ENCODE measurements at regions not wholly inside any gene's neighbourhood (a gene's known extent, or its start where the extent isn't known, plus 50 kb on each side); places are given as distances from the start of the nearest gene placed in this dataset.

DNA sequence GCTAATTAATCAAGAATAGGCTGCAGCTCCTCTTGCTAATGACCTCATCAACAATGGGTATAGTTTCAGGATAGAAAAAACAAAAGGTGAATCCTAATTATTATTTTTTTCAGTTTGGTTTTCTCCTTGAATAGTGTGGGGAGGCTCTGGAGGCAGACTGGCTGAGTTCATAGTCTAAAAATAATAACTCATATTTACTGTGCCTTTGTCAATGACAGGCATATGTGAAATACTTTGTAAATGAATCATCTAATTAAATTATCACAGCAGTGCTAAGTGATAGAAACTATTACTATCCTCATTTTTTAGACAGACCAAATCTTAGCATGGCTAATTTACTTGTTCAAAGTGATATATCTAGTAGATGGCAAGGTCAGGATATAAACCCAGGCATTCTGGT is 1261.0 kb upstream of the SLC10A2 start:
- no peak for DNase-seq (ENCODE audit: low read depth in 2 of 2)

DNA sequence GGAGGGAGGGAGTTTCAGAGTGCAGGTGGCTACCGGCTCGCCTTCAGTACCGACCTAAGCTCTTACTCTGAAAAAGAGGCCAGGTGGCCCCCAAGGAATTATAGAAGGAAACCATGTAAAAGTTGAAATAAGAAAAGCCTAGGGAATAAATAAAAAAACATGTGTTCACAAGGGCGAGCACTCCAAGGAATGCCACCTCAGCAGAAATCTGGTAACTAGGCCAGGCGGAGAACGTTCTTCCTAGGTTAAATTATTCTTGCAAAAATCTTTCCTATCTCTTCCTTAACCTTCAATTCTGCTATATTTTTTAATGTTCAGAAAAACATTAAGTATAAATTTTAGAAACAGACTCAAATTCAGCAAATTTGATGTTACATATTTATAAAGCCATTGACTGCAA is 1260.3 kb upstream of the SLC10A2 start:
- DNase-seq (ENCODE audit: low read depth in 2 of 2): no peak

- no peak for DNase-seq (ENCODE audit: low read depth in 2 of 2)
Measured at GRCh38 chr13:104321756-104322155, 1255.5 kb upstream of the SLC10A2 start.

DNA sequence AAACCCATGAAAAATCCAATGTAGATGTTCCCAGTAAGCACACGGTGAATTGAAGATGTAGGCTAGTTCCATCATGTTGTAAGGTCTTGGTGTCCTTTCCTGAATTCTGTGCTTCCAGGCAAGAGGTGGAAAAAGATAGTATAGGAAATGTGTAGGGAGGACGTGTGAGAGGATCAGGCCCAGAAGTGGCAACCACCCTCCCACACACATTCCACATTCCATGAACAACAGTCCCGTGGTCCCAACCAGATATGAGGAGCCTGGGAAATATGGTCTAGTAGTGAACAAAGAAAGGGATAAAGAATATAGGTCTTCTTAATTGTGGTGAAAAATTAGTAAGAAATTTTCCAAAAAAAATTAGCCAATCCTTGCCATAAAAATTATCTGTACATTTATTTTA is 1254.2 kb upstream of the SLC10A2 start:
- no peak for DNase-seq (ENCODE audit: low read depth in 2 of 2)

DNA sequence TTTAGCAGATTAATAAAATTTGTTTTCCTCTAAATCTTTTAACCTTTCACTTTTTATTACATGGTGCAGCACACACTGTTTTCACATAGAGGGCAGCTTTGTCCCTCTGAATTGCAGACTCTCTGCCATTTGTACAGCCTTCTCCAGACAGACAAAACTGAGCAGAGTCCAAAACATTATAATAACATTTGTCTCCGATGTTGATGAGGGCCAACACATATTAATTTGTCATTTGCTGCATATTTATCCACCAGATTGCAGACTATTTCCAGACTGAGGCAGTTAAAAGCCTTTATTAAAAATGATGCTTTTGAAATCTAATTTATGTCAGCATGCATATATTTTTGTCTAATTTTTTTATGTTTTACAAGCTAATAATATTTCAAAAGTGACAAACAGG is 1251.9 kb upstream of the SLC10A2 start:
- no peak for DNase-seq (ENCODE audit: low read depth in 2 of 2)

DNA sequence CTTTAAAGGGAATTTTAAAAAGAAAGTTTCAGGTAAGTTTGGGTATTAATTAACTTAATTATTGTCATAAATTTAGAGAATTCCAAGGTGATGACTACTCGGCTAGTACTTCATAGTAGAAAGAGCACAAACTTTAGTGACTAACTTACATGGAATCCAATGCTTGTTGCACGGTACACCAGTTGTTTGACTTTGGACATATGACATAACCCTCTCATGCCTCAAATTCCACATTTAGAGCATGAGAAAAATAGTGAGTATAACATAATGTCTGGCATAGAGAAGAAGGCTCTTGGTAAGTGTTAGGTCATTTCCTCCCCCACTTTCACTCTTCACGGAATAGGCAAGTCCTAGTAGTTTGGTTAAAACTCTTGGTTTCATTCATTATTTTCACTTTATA is 1249.4 kb upstream of the SLC10A2 start:
- DNase-seq (ENCODE audit: low read depth in 2 of 2): no peak

- DNase-seq (ENCODE audit: low read depth in 2 of 2): no peak
Measured at GRCh38 chr13:104314926-104315535, 1248.8 kb upstream of the SLC10A2 start.

GRCh38 chr13:104314321-104314720 is 1248.1 kb upstream of the SLC10A2 start:
- DNase-seq (ENCODE audit: low read depth in 2 of 2): no peak

GRCh38 chr13:104310861-104311260 is 1244.6 kb upstream of the SLC10A2 start:
- DNase-seq (ENCODE audit: low read depth in 2 of 2): no peak

DNA sequence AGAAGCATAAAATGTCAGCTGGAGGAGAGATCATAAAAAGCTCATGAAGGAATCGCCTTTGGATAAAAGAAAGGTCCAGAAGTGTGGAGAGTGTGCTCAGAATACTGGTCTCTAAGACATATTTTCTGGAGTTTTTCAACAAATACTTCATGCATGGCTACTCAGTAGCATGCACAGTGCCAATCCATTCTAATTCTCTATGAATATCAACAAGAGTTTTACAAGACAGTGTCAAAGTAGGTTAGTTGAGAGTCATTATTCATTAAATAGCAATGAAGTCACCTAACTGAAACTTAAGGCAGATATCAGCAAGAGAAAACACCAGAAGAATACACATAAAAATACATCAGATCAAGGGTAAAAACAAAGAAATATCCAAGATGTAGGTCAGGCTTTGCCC is 1243.2 kb upstream of the SLC10A2 start:
- DNase-seq (ENCODE audit: low read depth in 2 of 2): no peak

DNA sequence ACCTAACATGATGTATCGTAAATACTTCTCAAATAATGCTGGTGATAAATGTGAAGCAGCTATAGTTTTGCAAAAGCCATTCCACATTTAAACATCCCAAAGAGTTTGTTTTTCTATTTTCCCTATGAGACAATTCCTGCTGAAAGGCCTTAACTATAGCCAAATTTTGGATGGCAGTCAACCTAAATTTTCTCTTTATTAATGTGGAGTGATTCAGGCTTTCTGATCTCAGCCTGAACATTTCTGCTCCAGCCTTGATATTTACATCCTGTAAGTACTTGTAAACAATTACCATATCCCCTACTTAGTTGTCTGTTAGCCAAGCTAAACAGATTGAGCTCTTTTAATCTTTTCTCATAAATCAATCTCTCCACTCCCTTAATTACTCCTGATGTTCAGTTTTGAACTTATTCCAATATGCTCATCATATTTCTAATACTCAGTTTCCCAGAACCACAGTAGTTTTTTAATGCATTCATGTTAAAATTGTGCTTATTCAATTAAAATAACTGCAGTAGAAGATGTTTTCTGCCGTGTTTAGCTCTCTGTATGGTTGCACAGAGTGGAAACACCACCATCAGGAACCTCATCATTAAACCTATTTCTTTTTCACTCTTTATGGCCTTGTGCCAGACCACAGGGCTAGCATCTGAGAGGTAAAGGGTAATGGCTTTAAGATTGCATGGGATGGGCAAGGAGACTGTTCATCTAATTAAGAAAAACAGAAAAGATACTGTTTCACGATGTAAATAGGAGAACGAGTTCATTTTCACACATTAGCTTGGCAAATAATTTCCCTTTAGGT is 1235.2 kb upstream of the SLC10A2 start:
- DNase-seq (ENCODE audit: low read depth in 2 of 2): no peak

DNA sequence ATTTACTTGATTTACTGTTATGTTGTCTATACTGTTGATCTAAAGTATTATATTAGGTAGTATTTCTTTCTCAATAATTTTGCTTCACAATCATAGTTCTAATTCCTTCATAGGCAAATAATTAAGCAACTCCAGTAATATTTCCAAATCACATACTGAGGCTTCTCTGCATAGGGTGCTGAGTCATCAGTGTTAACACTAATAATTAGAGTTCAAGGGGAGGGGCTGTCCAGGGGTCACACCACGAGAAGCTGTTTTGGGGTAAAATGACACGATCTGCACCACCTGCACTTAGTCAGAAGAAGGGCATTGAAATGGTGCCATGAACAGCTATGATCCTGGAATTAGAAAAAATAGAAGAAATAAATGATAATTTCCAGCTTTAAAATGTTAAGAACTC is 1230.9 kb upstream of the SLC10A2 start:
- DNase-seq (ENCODE audit: low read depth in 2 of 2): no peak

- no peak for DNase-seq (ENCODE audit: low read depth in 2 of 2)
Measured at GRCh38 chr13:104296286-104296685, 1230.1 kb upstream of the SLC10A2 start.

DNA sequence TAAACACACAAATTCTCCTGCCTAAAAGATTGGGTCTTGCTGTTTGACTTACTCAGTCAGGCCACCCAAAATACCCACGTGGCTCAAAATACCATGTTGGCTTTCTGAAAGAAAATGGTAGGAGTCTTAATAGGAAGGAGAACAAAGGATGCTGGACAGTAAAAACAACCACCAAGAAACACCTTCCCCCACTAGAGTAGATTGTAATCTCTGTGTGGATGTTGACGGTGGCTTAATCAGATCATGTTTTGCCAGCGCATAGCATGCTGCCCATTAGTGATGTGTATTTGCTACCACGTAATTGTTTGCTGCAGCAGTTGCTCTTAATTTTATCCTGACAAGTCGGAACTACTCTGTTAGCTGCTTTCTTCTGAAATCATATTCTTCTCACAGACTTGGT is 1229.3 kb upstream of the SLC10A2 start:
- no peak for DNase-seq (ENCODE audit: low read depth in 2 of 2)

DNA sequence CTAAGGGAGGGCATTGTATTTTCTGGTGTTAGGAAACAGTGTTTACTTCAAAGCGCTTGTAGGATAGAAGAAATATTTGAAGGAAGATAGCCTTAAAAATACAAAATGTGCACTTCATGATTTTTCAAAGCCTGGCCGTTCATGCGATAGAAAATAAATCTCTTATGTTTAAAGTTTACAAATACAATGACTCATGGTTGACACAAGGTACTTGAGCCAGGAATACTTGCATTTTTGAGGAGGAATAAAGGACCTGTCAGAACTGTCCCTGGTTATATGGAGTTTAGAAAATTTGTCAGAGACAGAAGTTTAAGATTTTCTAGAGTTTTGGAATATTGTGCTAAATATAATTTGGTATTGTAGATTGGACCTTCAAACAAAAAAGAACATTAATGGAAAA is 1223.2 kb upstream of the SLC10A2 start:
- DNase-seq (ENCODE audit: low read depth in 2 of 2): no peak

- no peak for DNase-seq (ENCODE audit: low read depth in 2 of 2)
Measured at GRCh38 chr13:104288496-104288895, 1222.3 kb upstream of the SLC10A2 start.

GRCh38 chr13:104286566-104287290 is 1220.5 kb upstream of the SLC10A2 start:
- no peak for DNase-seq (ENCODE audit: low read depth in 2 of 2)

DNA sequence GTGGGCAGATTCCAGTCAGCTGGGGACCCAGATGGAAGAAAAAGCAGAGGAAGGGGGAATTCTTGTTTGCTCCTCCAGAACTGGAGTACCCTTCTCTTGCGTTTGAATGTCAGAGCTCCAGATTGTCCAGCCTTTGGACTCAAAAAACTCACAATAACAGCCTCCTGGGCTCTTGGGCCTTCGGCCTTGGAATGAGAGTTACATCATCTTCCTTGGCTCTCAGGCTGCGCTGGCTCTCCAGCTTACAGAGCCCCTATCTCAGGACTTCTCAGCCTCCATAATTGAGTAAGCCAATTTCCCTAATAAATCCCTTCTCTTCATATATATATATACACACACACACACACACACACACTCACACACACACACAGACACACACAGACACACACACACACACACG is 1215.7 kb upstream of the SLC10A2 start:
- DNase-seq (ENCODE audit: low read depth in 2 of 2): no peak

DNA sequence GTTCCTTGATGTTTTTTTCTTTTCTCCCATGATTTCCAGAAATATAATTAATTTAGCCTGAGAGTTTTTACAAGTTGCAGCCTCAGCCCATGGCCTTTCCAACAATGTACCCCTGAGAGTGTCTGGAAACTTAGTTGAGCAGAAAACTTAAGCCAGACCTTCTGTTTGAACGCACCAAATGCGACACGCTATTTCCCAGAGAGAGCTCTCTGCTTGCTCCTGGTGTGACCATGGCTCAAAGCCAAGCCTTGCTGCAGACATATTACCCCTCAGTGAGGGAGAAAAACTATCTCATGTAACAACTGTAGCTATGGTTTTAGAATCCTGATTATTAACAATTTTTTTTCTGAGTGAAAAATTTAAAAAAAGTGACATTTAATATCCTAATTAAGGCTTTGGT is 1204.5 kb upstream of the SLC10A2 start:
- no peak for DNase-seq (ENCODE audit: low read depth in 2 of 2)

GRCh38 chr13:104267206-104267811 is 1201.1 kb upstream of the SLC10A2 start:
- DNase-seq (ENCODE audit: low read depth in 2 of 2): no peak

- DNase-seq (ENCODE audit: low read depth in 2 of 2): no peak
Measured at GRCh38 chr13:104256701-104257100, 1190.5 kb upstream of the SLC10A2 start.

- no peak for DNase-seq (ENCODE audit: low read depth in 2 of 2)
Measured at GRCh38 chr13:104253063-104253680, 1187.0 kb upstream of the SLC10A2 start.
